Immature natural killer cell (primary cell): ENCODE measurements at regions not wholly inside any gene's neighbourhood (a gene's known extent, or its start where the extent isn't known, plus 50 kb on each side); places are given as distances from the start of the nearest gene placed in this dataset.
"Not testable (repeated sequence)": the region's sequence is repeated elsewhere in the genome, so short reads cannot be mapped to it uniquely, and the experiment has no call there.

Experiments used
- DNase-seq, 3 donors: peaks; one replicate each; pipeline ENCODE4 v3.0.0; 2022; ENCODE audit warnings: mixed read lengths in 1 of 3
- H3K27ac Mint-ChIP-seq, 6 donors: one replicate each; pipeline ENCODE4 v1.8.0; 2020; ENCODE audit warnings: mixed read lengths in 6 of 6, mild to moderate bottlenecking in 5 of 6, inconsistent platforms in 4 of 6, moderate library complexity in 3 of 6
- H3K27me3 Mint-ChIP-seq, 3 donors: one replicate each; pipeline ENCODE4 v1.8.0; 2020 to 2021; ENCODE audit warnings: low read depth in 3 of 3, mild to moderate bottlenecking in 3 of 3, mixed read lengths in 3 of 3, moderate library complexity in 3 of 3, inconsistent platforms in 1 of 3
- H3K36me3 Mint-ChIP-seq, 3 donors: one replicate each; pipeline ENCODE4 v1.8.0; 2020; ENCODE audit warnings: mixed read lengths in 3 of 3, inconsistent platforms in 2 of 3, mild to moderate bottlenecking in 2 of 3
- H3K4me1 Mint-ChIP-seq, 2 donors: one replicate each; pipeline ENCODE4 v1.8.0; 2020; ENCODE audit warnings: inconsistent platforms in 2 of 2, mild to moderate bottlenecking in 2 of 2, mixed read lengths in 2 of 2, moderate library complexity in 1 of 2
- H3K4me3 Mint-ChIP-seq, 5 donors: one replicate each; pipeline ENCODE4 v1.8.0; 2020; ENCODE audit warnings: mild to moderate bottlenecking in 5 of 5, mixed read lengths in 5 of 5, inconsistent platforms in 3 of 5, moderate library complexity in 3 of 5
- H3K9me3 Mint-ChIP-seq, 6 donors: one replicate each; pipeline ENCODE4 v1.8.0; 2020; ENCODE audit warnings: mild to moderate bottlenecking in 6 of 6, mixed read lengths in 6 of 6, inconsistent platforms in 4 of 6, moderate library complexity in 3 of 6

DNA sequence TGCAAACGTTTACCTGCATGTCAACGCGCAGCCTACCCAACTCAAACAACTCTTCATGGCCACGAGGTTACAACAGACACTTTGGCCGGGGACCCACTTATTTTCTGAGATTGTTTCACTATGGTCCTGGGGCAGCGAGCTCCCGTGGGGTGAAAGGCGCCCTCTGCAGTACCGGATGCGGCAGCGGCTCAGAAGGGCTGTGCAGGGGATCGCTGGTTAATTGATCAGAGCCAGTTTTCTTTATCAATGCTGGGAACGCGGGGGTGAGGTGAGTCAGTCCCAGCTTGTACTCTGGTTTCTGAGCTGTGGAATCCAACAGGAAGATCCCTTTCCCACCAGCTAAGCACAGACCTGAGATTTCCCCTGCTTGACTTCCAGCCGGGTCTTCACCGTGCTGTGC is 366.5 kb upstream of the KLF6 start:
- peaks cover 0 to 5% (median 0%) of the 10 kb centered on the region in 3 donors for H3K36me3 Mint-ChIP-seq
- no peaks in the 10 kb centered on the region for H3K4me1 Mint-ChIP-seq
- H3K9me3 Mint-ChIP-seq = no peaks in the 10 kb centered on the region
- no peak for DNase-seq
- no peaks in the 10 kb centered on the region for H3K27me3 Mint-ChIP-seq
- H3K4me3 Mint-ChIP-seq = no peak overlapping the region
- no peak overlapping the region for H3K27ac Mint-ChIP-seq

DNA sequence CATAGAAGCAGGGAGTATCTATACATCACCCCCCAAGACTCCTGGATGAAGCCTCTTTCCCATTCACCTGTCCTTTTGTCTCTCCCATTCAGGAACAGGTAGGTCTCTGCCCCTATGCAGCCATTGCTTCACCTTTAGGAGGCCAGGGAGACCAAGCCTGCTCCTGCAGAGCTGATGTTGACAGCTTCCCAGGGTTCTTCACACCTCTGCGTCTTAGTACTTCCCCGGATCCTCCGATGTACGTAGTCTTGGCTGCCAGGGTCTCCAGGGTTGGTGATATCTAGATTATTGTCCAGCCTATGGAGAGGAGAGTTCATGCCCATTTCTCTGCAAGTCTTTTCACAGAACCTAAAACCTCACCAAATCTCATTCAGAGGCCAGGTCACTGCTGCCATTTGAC is 365.7 kb upstream of the KLF6 start:
- H3K27me3 Mint-ChIP-seq = peaks cover 0 to 3% (median 1%) of the 10 kb centered on the region in 3 donors
- H3K27ac Mint-ChIP-seq = no peak overlapping the region
- no peak overlapping the region for H3K4me3 Mint-ChIP-seq
- no peaks in the 10 kb centered on the region for H3K4me1 Mint-ChIP-seq
- no peak for DNase-seq
- H3K9me3 Mint-ChIP-seq = no peaks in the 10 kb centered on the region
- H3K36me3 Mint-ChIP-seq = peaks cover 0 to 10% (median 0%) of the 10 kb centered on the region in 3 donors

DNA sequence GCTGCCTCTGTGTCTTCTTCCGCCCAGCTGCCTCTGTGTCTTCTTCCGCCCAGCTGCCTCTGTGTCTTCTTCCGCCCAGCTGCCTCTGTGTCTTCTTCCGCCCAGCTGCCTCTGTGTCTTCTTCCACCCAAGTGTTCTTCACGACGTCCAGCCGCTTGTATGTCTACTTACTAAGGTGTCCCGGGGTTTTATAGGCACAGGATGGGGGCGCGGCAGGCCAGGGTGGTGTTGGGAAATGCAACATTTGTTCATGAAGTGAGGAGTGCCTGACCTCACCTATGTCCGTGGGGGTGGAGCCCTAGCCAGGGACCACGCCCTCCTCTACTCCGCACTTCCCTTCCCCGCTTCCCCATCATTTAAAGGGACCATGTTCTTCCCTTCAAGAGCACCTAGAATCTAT is 364.5 kb upstream of the KLF6 start:
- H3K4me3 Mint-ChIP-seq, H3K27ac Mint-ChIP-seq, H3K9me3 Mint-ChIP-seq, DNase-seq, H3K27me3 Mint-ChIP-seq, H3K4me1 Mint-ChIP-seq: not testable (repeated sequence)
- H3K36me3 Mint-ChIP-seq = peaks cover 0 to 11% (median 0%) of the 10 kb centered on the region in 3 donors

DNA sequence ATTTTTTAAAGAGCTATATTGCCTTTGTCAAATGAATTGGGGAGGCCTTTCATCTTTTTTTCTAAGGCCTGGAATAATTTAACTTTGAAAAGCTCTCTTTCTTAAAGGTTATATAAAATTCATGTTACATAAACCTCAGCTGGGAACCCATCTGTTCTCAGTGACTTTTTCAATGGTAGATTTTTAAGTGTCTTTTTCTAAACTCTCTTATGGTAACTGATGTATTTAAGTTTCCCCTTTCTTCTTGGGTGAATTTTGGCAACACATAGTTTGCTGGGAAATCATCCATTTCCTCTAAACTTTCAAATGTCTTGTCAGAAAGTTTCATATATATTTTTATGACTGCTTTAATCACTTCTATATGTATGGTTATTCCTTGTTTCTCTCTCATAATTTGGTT is 362.2 kb upstream of the KLF6 start:
- no peak overlapping the region for H3K4me3 Mint-ChIP-seq
- no peak overlapping the region for H3K27ac Mint-ChIP-seq
- no peaks in the 10 kb centered on the region for H3K4me1 Mint-ChIP-seq
- DNase-seq = no peak
- H3K9me3 Mint-ChIP-seq = peaks cover 0 to 4% (median 0%) of the 10 kb centered on the region in 6 donors
- peaks cover 0 to 7% (median 1%) of the 10 kb centered on the region in 3 donors for H3K27me3 Mint-ChIP-seq
- H3K36me3 Mint-ChIP-seq = peaks cover 0 to 11% (median 0%) of the 10 kb centered on the region in 3 donors

DNA sequence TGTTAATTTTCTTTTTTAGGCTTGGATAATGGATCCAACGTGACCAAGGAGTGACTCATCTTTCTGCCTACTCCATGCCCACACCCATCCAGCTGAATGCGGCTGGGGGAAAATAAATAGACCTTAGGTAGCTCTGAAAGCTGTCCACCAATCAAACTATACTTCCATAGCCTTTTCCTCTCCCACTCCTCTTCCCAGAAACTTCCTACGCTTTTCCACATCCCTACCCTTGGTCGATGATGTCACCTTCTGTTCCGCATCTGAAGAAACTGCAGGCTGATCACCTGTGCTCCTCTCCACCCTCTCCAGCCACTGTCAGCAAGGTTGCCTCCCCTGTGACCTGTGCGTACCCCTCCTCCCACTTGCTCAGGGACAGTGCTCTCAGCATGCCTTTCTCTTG is 359.8 kb upstream of the KLF6 start:
- H3K4me1 Mint-ChIP-seq = no peaks in the 10 kb centered on the region
- no peak for DNase-seq
- H3K27ac Mint-ChIP-seq = no peak overlapping the region
- peaks cover 0 to 16% (median 8%) of the 10 kb centered on the region in 3 donors for H3K36me3 Mint-ChIP-seq
- H3K4me3 Mint-ChIP-seq = no peak overlapping the region
- peaks cover 0 to 7% (median 1%) of the 10 kb centered on the region in 3 donors for H3K27me3 Mint-ChIP-seq
- H3K9me3 Mint-ChIP-seq = peaks cover 10 to 20% (median 15%) of the 10 kb centered on the region in 6 donors

DNA sequence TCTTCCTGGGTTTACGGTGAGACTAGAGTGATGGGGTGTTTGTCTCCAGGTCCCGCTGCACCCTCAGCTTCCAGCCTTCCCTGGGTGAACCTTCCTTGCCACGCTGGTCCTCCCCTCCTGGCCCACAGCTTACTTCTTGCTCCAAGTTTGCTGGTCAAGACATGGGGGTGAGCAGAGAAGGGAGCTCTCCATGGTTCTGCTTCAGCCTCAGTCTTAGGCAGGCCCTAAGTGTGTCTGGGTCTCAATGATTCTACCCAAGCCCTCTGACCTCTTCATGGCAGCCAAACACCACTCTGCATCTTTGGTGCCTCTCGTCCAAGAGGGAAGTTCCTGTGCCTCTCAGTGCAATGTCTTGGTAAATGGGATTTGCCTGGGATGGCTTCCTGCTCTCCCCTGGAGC is 356.5 kb upstream of the KLF6 start:
- Mint-ChIP-seq H3K9me3 (peaks cover 10 to 23% (median 17%) of the 10 kb centered on the region in 6 donors), H3K27me3 (peaks cover 0 to 8% (median 1%) of the 10 kb centered on the region in 3 donors), H3K27ac (no peak overlapping the region), H3K4me3 (no peak overlapping the region), H3K4me1 (peaks cover 5 to 6% of the 10 kb centered on the region in 2 donors), H3K36me3 (peaks cover 0 to 15% (median 8%) of the 10 kb centered on the region in 3 donors)
- no peak for DNase-seq

DNA sequence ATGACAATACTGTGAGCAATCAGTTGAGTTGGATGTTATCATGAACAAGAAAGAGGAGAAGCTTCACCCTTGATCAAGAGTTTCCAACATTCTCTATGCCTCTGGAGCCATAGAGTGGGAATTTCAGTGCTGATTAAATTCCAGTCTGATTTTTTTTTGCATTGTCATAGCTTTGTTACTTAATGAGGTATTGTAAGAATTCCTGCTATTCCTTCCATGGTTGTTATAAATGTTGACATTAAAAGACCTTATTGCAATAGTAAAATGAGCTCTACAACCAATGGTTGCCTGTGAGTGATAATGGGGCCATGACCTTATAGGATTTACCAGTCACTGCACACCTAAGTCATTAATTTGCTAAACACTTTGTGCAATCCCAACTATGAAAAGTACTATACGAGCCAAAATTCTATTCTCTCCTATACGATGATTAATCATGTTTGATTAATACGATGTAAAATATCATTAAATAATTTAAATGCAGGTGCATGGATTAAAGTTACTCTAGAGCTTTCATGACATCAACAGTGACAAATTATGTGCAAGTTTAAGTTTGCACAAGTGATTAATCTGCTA is 353.2 kb upstream of the KLF6 start:
- DNase-seq = no peak
- Mint-ChIP-seq H3K9me3 (peaks cover 10 to 23% (median 16%) of the 10 kb centered on the region in 6 donors), H3K27me3 (peaks cover 0 to 2% (median 0%) of the 10 kb centered on the region in 3 donors), H3K27ac (no peak overlapping the region), H3K36me3 (peaks cover 0 to 8% (median 8%) of the 10 kb centered on the region in 3 donors), H3K4me1 (peaks cover 24 to 29% of the 10 kb centered on the region in 2 donors), H3K4me3 (no peak overlapping the region)

DNA sequence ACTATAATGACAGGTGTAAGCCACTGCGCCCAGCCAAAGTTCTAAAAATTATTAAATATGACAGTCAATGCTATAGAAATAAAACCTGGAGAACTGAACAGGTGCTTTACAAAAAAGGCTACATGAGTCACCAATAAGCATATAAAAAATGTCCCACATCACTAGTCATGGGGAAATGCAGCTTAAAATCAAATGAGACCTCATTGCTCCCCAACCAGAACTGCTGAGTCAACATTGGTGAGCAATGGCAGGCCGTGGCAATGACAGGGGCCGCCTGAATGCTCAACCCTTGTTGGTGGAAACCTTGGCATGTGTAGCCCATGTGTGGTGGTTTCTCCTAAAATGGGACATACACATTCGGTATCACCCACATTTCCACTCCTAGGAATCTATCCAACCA is 352.3 kb upstream of the KLF6 start:
- DNase-seq = no peak
- H3K4me3 Mint-ChIP-seq = no peak overlapping the region
- peaks cover 0 to 8% (median 8%) of the 10 kb centered on the region in 3 donors for H3K36me3 Mint-ChIP-seq
- peaks cover 0 to 2% (median 0%) of the 10 kb centered on the region in 3 donors for H3K27me3 Mint-ChIP-seq
- H3K27ac Mint-ChIP-seq = no peak overlapping the region
- peaks cover 24 to 29% of the 10 kb centered on the region in 2 donors for H3K4me1 Mint-ChIP-seq
- H3K9me3 Mint-ChIP-seq = peaks cover 10 to 23% (median 16%) of the 10 kb centered on the region in 6 donors

DNA sequence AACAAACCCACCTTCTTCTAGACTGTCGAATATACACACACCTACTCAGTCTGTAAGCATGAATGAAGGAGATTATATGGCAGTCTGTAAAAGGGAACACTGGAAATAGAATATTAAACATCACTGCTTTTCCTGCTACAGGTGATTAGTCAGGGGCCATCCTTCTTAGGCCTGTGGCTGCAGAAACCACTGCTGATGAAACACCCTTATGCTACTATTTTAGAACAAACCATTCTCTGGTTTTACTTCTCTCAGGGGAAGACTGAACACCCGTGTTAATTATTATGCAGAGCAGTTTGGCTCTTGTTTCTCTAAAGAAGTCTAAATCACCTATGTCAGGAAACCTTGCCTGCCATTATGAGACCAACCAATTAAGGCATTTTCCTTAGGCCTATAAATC is 351.1 kb upstream of the KLF6 start:
- Mint-ChIP-seq H3K27me3 (peaks cover 0 to 2% (median 0%) of the 10 kb centered on the region in 3 donors), H3K9me3 (peaks cover 4 to 18% (median 9%) of the 10 kb centered on the region in 6 donors), H3K4me3 (peak overlapping the region in 3 of 5 donors; percentile 1 to 22 (median 19)), H3K4me1 (peaks cover 24 to 29% of the 10 kb centered on the region in 2 donors), H3K36me3 (peaks cover 0 to 8% (median 5%) of the 10 kb centered on the region in 3 donors), H3K27ac (peak overlapping the region in 3 of 6 donors; percentile 0 to 33 (median 25))
- no peak for DNase-seq

DNA sequence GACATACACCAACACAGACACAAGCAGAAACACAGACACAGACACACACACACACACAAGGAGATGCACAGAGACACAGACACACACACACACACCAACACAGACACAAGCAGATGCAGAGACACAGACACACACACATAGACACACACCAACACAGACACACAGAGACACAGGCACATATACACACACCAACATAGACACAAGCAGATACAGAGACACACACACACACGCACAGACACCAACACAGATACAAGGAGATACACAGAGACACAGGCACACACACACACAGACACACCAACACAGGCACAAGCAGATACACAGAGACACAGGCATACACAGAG is 347.2 kb upstream of the KLF6 start:
- Mint-ChIP-seq H3K4me3 (no peak overlapping the region), H3K27ac (no peak overlapping the region), H3K36me3 (no peaks in the 10 kb centered on the region), H3K27me3 (no peaks in the 10 kb centered on the region), H3K4me1 (peaks cover 29 to 47% of the 10 kb centered on the region in 2 donors), H3K9me3 (no peaks in the 10 kb centered on the region)
- no peak for DNase-seq

DNA sequence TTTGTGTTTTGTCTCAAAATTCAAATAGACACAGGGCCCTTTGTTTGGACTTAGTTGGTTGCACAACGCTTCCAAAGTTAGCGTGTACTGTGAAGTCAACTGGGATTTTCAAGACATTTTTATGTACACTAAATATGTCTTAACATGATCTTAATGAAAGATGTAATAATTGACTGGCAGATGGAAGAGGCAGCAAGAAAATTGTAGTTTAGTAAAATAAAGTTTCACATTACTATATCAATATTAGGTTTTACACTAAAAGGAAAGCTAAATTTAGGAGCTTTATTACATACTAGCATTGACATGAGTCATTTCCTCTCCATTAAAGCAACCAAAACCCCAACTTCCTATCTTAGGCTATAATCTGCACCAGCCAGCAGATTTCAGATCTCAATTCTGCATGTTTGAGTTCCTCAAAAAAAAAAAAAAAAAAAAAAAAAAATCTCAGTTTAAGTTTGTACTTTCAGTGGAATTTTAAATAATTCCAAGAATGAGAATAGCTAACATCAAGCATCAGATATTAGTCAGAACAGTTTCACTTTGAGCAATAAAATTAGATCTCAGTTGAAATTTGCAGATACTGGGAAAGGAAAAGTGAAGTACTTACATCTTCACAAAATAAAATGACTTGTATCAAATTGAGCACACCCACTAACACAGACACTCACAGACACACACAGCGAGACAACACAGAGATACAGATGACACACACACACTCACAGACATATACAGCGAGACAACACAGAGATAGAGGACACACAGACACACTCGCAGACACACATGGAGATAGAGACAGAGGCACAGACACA is 346.6 kb upstream of the KLF6 start:
- Mint-ChIP-seq H3K27ac (no peak overlapping the region), H3K9me3 (peaks cover 0 to under 1% (median 0%) of the 10 kb centered on the region in 6 donors), H3K36me3 (peaks cover 0 to under 1% (median under 1%) of the 10 kb centered on the region in 3 donors), H3K4me1 (peaks cover 25 to 43% of the 10 kb centered on the region in 2 donors), H3K27me3 (no peaks in the 10 kb centered on the region), H3K4me3 (no peak overlapping the region)
- DNase-seq = peak; percentile 53 to 62 (median 56)

DNA sequence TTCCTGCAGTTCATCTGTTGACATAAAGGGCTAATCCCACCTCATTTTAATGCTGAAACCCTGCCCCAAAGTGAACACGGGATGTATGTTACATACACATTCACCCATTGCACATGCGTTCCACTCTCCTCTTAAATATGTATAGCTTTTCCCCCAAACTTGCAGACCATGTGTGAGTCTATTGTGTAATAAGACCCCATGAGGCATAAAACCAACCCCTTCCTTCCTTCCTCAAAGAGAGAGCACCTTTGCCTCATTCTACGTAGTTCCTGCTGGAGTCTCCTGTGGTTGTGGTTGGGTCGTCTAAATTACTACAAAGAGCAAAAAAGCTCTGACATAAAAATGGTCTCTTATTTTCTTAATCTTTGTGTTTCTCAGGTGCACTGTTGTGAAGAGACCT is 345.7 kb upstream of the KLF6 start:
- H3K27me3 Mint-ChIP-seq = no peaks in the 10 kb centered on the region
- H3K4me1 Mint-ChIP-seq = peaks cover 20 to 36% of the 10 kb centered on the region in 2 donors
- H3K9me3 Mint-ChIP-seq = peaks cover 0 to 6% (median under 1%) of the 10 kb centered on the region in 6 donors
- peaks cover 0 to 8% (median 5%) of the 10 kb centered on the region in 3 donors for H3K36me3 Mint-ChIP-seq
- no peak overlapping the region for H3K4me3 Mint-ChIP-seq
- peak; percentile 24 to 37 (median 34) for DNase-seq
- no peak overlapping the region for H3K27ac Mint-ChIP-seq

DNA sequence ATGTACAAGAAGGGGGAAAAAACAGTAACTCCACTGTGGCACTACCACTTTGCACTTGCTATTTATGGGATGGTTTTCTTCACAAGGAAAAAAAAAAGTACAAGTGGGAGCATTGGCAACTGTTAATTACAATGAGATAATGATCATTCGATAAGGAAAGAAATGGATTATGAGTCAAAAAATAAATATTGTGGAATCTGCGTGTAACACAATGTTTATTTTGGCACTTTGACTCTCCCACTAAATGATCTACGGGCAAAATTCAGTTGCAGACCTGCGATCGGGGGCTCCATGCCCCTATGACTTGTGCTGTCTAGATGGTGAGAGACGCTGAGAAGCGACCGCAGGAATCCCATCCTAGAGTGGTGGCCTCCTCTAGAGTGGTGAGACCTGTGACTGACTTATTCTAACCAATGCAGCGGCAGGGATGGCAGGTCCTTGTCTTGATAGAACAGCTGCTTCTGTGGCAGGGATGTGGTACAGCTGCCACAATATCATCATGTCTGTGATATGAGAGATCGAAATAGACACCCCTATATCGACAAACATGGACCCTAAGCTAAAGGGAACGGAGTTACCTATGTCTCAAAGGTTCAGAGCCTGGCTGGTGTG is 345.0 kb upstream of the KLF6 start:
- Mint-ChIP-seq H3K27me3 (no peaks in the 10 kb centered on the region), H3K36me3 (peaks cover 2 to 11% (median 6%) of the 10 kb centered on the region in 3 donors), H3K27ac (no peak overlapping the region), H3K4me3 (peak overlapping the region in 2 of 5 donors; percentile 34 to 44), H3K4me1 (peaks cover 13 to 29% of the 10 kb centered on the region in 2 donors), H3K9me3 (peaks cover 0 to 6% (median under 1%) of the 10 kb centered on the region in 6 donors)
- no peak for DNase-seq
